HCT116 (cell line): ENCODE measurements at regions not wholly inside any gene's neighbourhood (a gene's known extent, or its start where the extent isn't known, plus 50 kb on each side); places are given as distances from the start of the nearest gene placed in this dataset.

Source experiments
- ATAC-seq: fragments of 200-7000 bp; cut with Tn5 transposase; 2 replicates; pipeline ENCODE4 v1.9.1; 2020; ENCODE audit warnings: mild to moderate bottlenecking, moderate library complexity
- BruUV-seq: library from RNA; stranded (reverse); fragments of 400-500 nt; replicated peaks from 2 replicates; lab custom pipeline; 2021; lab: Mats Ljungman, UMichigan
- CTCF ChIA-PET: fragments of 300-600 bp; sonication (Branson Sonifier 250); formaldehyde crosslinking; loops from one replicate; lab custom pipeline; 2021; ENCODE audit warnings: antibody characterized with exemption; lab: Charles Lee
- POLR2A ChIA-PET: fragments of 300-600, 350-600 bp; sonication (Branson Sonifier 250); formaldehyde crosslinking; loops from one replicate; lab custom pipeline; 2021; ENCODE audit warnings: antibody characterized with exemption; lab: Charles Lee
- RAD21 ChIA-PET, 2 experiments: fragments of 300-600 bp; sonication (Branson Sonifier 250); formaldehyde crosslinking; loops; one replicate each; lab custom pipeline; 2023; ENCODE audit warnings: low total read pairs in 2 of 2; ENCODE audit not compliant: uncharacterized antibody in 2 of 2, unreplicated experiment in 2 of 2, low non-redundant PET in 1 of 2; lab: Charles Lee
- DNase-seq: peaks from one replicate; pipeline ENCODE4 v3.0.0-alpha.2; 2010; ENCODE audit warnings: low read depth, low spot score
- H2AFZ ChIP-seq: fragments of 200-600 bp; shearing (Covaris generic), sonication (generic); 2 replicates; pipeline ENCODE4 v1.6.1; 2017; ENCODE audit warnings: low read depth, mixed run types, mixed read lengths, antibody characterized with exemption, low read length; ENCODE audit not compliant: poor library complexity, severe bottlenecking
- H3K27ac ChIP-seq: 2 replicates; pipeline ENCODE4 v1.5.1; 2012; ENCODE audit warnings: low read depth, low read length
- H3K27me3 ChIP-seq: fragments of 200-600 bp; sonication (generic); 2 replicates; pipeline ENCODE4 v1.6.1; 2016; ENCODE audit warnings: mixed run types, low read length, mixed read lengths; ENCODE audit not compliant: insufficient read depth
- H3K36me3 ChIP-seq, 2 experiments: fragments of 200-500 bp in 1 of 2; fragments of 200-600 bp in 1 of 2; sonication (Bioruptor generic) in 1 of 2; sonication (generic) in 1 of 2; 2 replicates each; pipeline versions ENCODE4 v1.5.1 to v1.6.1; 2014 to 2016; ENCODE audit warnings: low read length in 2 of 2, inconsistent platforms in 1 of 2, mixed read lengths in 1 of 2, mixed run types in 1 of 2; ENCODE audit not compliant: insufficient read depth in 2 of 2, control insufficient read depth in 1 of 2
- H3K4me1 ChIP-seq, 2 experiments: fragments of 200-600 bp in 1 of 2; sonication (generic) in 1 of 2; 2 replicates each; pipeline versions ENCODE4 v1.5.1 to v1.6.1; 2012 to 2017; ENCODE audit warnings: low read length in 2 of 2, inconsistent platforms in 1 of 2, mild to moderate bottlenecking in 1 of 2, mixed read lengths in 1 of 2, mixed run types in 1 of 2, moderate library complexity in 1 of 2; ENCODE audit not compliant: insufficient read depth in 2 of 2, control insufficient read depth in 1 of 2
- H3K4me2 ChIP-seq: fragments of 200-600 bp; sonication (generic); 2 replicates; pipeline ENCODE4 v1.6.1; 2017; ENCODE audit warnings: mixed run types, low read length, mixed read lengths
- H3K4me3 ChIP-seq, 2 experiments: fragments of 200-600 bp in 1 of 2; sonication (generic) in 1 of 2; replicated peaks in 1 of 2; 2 replicates each; pipeline ENCODE4 v1.5.1; 2011 to 2016; ENCODE audit warnings: low read length in 2 of 2, control low read depth in 1 of 2, low read depth in 1 of 2, mild to moderate bottlenecking in 1 of 2, mixed read lengths in 1 of 2, mixed run types in 1 of 2
- H3K79me2 ChIP-seq: fragments of 200-600 bp; sonication (generic); 2 replicates; pipeline ENCODE4 v1.6.1; 2017; ENCODE audit warnings: mild to moderate bottlenecking, mixed run types, low read length, moderate library complexity, mixed read lengths; ENCODE audit not compliant: insufficient read depth
- H3K9ac ChIP-seq: fragments of 200-600 bp; sonication (generic); 2 replicates; pipeline ENCODE4 v1.6.1; 2016; ENCODE audit warnings: low read length, mixed read lengths
- H3K9me2 ChIP-seq: fragments of 200-600 bp; sonication (generic), shearing (Covaris generic); 2 replicates; pipeline ENCODE4 v1.6.1; 2017; ENCODE audit warnings: mixed run types, mild to moderate bottlenecking, moderate library complexity; ENCODE audit not compliant: insufficient read depth
- H3K9me3 ChIP-seq, 2 experiments: fragments of 200-500 bp in 1 of 2; fragments of 200-600 bp in 1 of 2; sonication (Bioruptor generic) in 1 of 2; sonication (generic) in 1 of 2; 2 replicates each; pipeline ENCODE4 v1.6.1; 2014 to 2017; ENCODE audit warnings: low read length in 2 of 2, mixed read lengths in 2 of 2, inconsistent platforms in 1 of 2, low read depth in 1 of 2, mild to moderate bottlenecking in 1 of 2, mixed run types in 1 of 2, moderate library complexity in 1 of 2; ENCODE audit not compliant: control insufficient read depth in 1 of 2, insufficient read depth in 1 of 2
- H4K20me1 ChIP-seq: fragments of 200-600 bp; sonication (generic), shearing (Covaris generic); 2 replicates; pipeline ENCODE4 v1.6.1; 2017; ENCODE audit warnings: mixed run types, mild to moderate bottlenecking, moderate library complexity; ENCODE audit not compliant: insufficient read depth
- ATF3 ChIP-seq: IDR thresholded peaks from 2 replicates; pipeline ENCODE4 v1.6.1; 2012
- CBX3 ChIP-seq: IDR thresholded peaks from 2 replicates; pipeline ENCODE4 v1.6.1; 2012; ENCODE audit warnings: low read depth
- CEBPB ChIP-seq: IDR thresholded peaks from 2 replicates; pipeline ENCODE4 v1.6.1; 2012; ENCODE audit warnings: low read depth
- CTCF ChIP-seq, 3 experiments: fragments of 200-600 bp in 1 of 3; sonication (generic) in 1 of 3; IDR thresholded peaks in 2 of 3; conservative IDR thresholded peaks in 1 of 3; 2 replicates each; pipeline ENCODE4 v1.5.1; 2012 to 2017; ENCODE audit warnings: low read depth in 2 of 3, low read length in 2 of 3, antibody characterized with exemption in 1 of 3, borderline replicate concordance in 1 of 3, control low read depth in 1 of 3, mild to moderate bottlenecking in 1 of 3, mixed read lengths in 1 of 3, mixed run types in 1 of 3, moderate library complexity in 1 of 3; ENCODE audit not compliant: insufficient read depth in 1 of 3
- EGR1 ChIP-seq: IDR thresholded peaks from 2 replicates; pipeline ENCODE4 v1.6.1; 2012; ENCODE audit warnings: low read depth
- EZH2 ChIP-seq: fragments of 200-600 bp; sonication (generic); IDR thresholded peaks from 2 replicates; pipeline ENCODE4 v1.6.1; 2017; ENCODE audit warnings: antibody characterized with exemption, mixed run types
- JUND ChIP-seq: IDR thresholded peaks from 2 replicates; pipeline ENCODE4 v1.6.1; 2012
- MAX ChIP-seq: IDR thresholded peaks from 2 replicates; pipeline ENCODE4 v1.6.1; 2012
- RAD21 ChIP-seq: IDR thresholded peaks from 2 replicates; pipeline ENCODE4 v1.6.1; 2012; ENCODE audit warnings: low read depth, mild to moderate bottlenecking
- SIN3A ChIP-seq: IDR thresholded peaks from 2 replicates; pipeline ENCODE4 v1.6.1; 2012; ENCODE audit warnings: low read depth
- SP1 ChIP-seq: IDR thresholded peaks from 2 replicates; pipeline ENCODE4 v1.6.1; 2012; ENCODE audit warnings: low read depth
- SRF ChIP-seq: IDR thresholded peaks from 2 replicates; pipeline ENCODE4 v1.6.1; 2012; ENCODE audit warnings: low read depth
- TCF7L2 ChIP-seq: IDR thresholded peaks from 2 replicates; pipeline ENCODE4 v1.7.0; 2011; ENCODE audit warnings: borderline replicate concordance, inconsistent platforms; ENCODE audit not compliant: insufficient read depth, insufficient read length; ENCODE audit errors: extremely low read depth
- YY1 ChIP-seq: IDR thresholded peaks from 2 replicates; pipeline ENCODE4 v1.6.1; 2011; ENCODE audit warnings: low read length, low read depth, moderate library complexity, mild to moderate bottlenecking; ENCODE audit not compliant: insufficient replicate concordance; ENCODE audit errors: extremely low read depth
- ZBTB33 ChIP-seq: IDR thresholded peaks from 2 replicates; pipeline ENCODE4 v1.6.1; 2011; ENCODE audit warnings: mild to moderate bottlenecking, low read length, moderate library complexity; ENCODE audit not compliant: insufficient replicate concordance; ENCODE audit errors: extremely low read depth
- ZFX ChIP-seq: fragments of 450-650 bp; IDR thresholded peaks from 2 replicates; pipeline ENCODE4 v1.6.1; 2017
- ZNF274 ChIP-seq: fragments of 200-500 bp; sonication (Bioruptor generic); IDR thresholded peaks from 2 replicates; pipeline ENCODE4 v1.6.1; 2014; ENCODE audit warnings: mild to moderate bottlenecking, low read depth, low read length, inconsistent platforms
- intact Hi-C: fragments of 100-400 bp; cut with micrococcal nuclease; formaldehyde crosslinking; loops from 2 replicates; pipeline ENCODE4 v1.10.0; 2022

GRCh38 chr7:109772161-109772560 is 1202.5 kb downstream of the DNAJB9 start:
- intact Hi-C loops, result no loop called here
- no peaks in the 10 kb centered on the region for H3K9me3 ChIP-seq
- no peak overlapping the region for H2AFZ ChIP-seq
- ChIA-PET CTCF (no interaction called here), POLR2A (no interaction called here), RAD21 (no interaction called here)
- ATAC-seq (no peak), DNase-seq (no peak)
- H3K27me3 ChIP-seq, result no peaks in the 10 kb centered on the region
- H3K27ac ChIP-seq, result no peak overlapping the region
- H3K36me3 ChIP-seq, result no peaks in the 10 kb centered on the region
- no TSS peak for BruUV-seq
- TF ChIP-seq ZFX, result no peak
- TF ChIP-seq SRF, result no peak
- no peak for TF ChIP-seq YY1
- TF ChIP-seq ATF3, result no peak
- H3K79me2 ChIP-seq, result no peaks in the 10 kb centered on the region
- no peaks in the 10 kb centered on the region for H3K9me2 ChIP-seq
- no peaks in the 10 kb centered on the region for H4K20me1 ChIP-seq
- H3K4me2 ChIP-seq, result no peak overlapping the region
- no peak overlapping the region for H3K9ac ChIP-seq
- H3K4me1 ChIP-seq, result no peaks in the 10 kb centered on the region
- no peak overlapping the region for H3K4me3 ChIP-seq

- no peaks in the 10 kb centered on the region for H3K9me3 ChIP-seq
- RAD21 ChIA-PET, result no interaction called here
- no peaks in the 10 kb centered on the region for H3K79me2 ChIP-seq
- no peaks in the 10 kb centered on the region for H4K20me1 ChIP-seq
- H3K4me3 ChIP-seq, result no peak overlapping the region
- no peak for ATAC-seq
- no peaks in the 10 kb centered on the region; the same call in 1 of the 2 replicates for H3K9me2 ChIP-seq
- H3K27ac ChIP-seq, result no peak overlapping the region
- H3K9ac ChIP-seq, result no peak overlapping the region
- no peak overlapping the region for H2AFZ ChIP-seq
- POLR2A ChIA-PET, result no interaction called here
- no peaks in the 10 kb centered on the region for H3K27me3 ChIP-seq
- no TSS peak for BruUV-seq
- H3K4me1 ChIP-seq, result no peaks in the 10 kb centered on the region
- H3K4me2 ChIP-seq, result no peak overlapping the region
- DNase-seq, result no peak
- CTCF ChIA-PET, result no interaction called here
- intact Hi-C loops, result loop anchor here (10.0 kb wide), 1 partner anchor 818 kb away; no protein-coding TSS in a partner anchor
- no peaks in the 10 kb centered on the region for H3K36me3 ChIP-seq
- no peak for TF ChIP-seq CEBPB
- no peak for TF ChIP-seq ATF3
- no peak for TF ChIP-seq CBX3
- no peak for TF ChIP-seq EZH2
- no peak for TF ChIP-seq SIN3A
- no peak for TF ChIP-seq TCF7L2
- no peak for TF ChIP-seq JUND
- TF ChIP-seq ZBTB33, result no peak
- TF ChIP-seq RAD21, result no peak
- TF ChIP-seq SP1, result no peak
- no peak for TF ChIP-seq MAX
- no peak for TF ChIP-seq ZNF274
- TF ChIP-seq ZFX, result no peak
- no peak for TF ChIP-seq EGR1
- TF ChIP-seq CTCF (IDR thresholded peaks at IDR 0.05 in 2 of 3, conservative IDR thresholded peaks at IDR 0.05 in 1 of 3; ENCODE audit: borderline replicate concordance in 1 of 3, insufficient read depth in 1 of 3, low read depth in 2 of 3, low read length in 2 of 3), result no peak
- no peak for TF ChIP-seq YY1
Measured at GRCh38 chr7:109782806-109783205, 1213.1 kb downstream of the DNAJB9 start.
